Stimulated activated CD8-positive, alpha-beta memory T cell treated with anti-CD3 and anti-CD28 coated beads, Interleukin-4, amount 100 ng/mL, for 1 hour (primary cell): ENCODE measurements at regions not wholly inside any gene's neighbourhood (a gene's known extent, or its start where the extent isn't known, plus 50 kb on each side); places are given as distances from the start of the nearest gene placed in this dataset.

Source experiments
- DNase-seq, 2 donors: peaks; one replicate each; pipeline ENCODE4 v3.0.0-alpha.2; 2020; ENCODE audit warnings: low read depth in 2 of 2, low spot score in 1 of 2

DNA sequence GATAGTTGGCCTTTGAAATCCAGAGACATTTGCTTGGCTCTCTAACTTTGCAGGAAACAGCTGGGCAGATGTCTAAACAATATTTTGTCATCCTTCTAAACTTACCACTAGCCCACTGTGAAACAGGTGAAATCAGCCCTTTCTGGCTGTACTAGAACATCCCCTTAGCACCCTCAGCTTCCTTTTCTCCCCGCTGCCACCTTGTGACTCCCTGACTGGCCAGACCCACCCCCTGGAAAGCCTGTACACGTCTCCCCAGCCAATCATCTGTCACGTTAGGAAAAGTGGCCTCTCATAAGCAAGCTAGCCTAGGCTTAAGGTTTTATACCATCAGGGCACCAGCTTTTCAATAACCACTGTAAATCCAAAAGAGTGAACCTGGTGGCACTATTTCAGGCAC is 88.6 kb upstream of the E2F3 start:
- DNase-seq: no peak

DNA sequence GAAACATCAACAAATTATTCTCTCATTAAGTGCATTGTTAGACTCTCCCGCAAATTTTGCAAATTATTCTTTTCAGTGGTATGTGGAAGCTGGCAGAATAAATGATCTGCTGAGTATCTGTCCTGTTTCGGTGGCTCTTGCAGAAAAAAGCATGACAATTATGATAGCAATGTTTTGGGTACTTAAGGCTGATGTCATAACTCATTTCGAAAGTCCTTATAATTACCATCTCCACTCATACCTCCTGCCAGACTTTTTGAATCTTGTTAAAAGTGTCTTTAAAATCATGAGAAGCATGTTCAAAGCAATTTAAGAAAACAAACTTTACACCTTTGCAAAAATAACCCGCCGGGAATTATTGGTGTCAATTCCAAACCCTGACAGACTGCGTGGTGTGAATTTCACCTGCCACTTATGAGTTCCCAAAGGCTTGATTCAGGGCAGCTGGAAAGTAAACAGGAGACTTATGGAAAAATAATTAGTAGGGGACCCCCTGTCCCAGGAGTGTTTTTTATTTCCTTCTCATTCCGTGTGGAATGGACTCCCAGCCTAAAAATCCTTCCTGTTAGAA is 87.6 kb upstream of the E2F3 start:
- DNase-seq: no peak

DNA sequence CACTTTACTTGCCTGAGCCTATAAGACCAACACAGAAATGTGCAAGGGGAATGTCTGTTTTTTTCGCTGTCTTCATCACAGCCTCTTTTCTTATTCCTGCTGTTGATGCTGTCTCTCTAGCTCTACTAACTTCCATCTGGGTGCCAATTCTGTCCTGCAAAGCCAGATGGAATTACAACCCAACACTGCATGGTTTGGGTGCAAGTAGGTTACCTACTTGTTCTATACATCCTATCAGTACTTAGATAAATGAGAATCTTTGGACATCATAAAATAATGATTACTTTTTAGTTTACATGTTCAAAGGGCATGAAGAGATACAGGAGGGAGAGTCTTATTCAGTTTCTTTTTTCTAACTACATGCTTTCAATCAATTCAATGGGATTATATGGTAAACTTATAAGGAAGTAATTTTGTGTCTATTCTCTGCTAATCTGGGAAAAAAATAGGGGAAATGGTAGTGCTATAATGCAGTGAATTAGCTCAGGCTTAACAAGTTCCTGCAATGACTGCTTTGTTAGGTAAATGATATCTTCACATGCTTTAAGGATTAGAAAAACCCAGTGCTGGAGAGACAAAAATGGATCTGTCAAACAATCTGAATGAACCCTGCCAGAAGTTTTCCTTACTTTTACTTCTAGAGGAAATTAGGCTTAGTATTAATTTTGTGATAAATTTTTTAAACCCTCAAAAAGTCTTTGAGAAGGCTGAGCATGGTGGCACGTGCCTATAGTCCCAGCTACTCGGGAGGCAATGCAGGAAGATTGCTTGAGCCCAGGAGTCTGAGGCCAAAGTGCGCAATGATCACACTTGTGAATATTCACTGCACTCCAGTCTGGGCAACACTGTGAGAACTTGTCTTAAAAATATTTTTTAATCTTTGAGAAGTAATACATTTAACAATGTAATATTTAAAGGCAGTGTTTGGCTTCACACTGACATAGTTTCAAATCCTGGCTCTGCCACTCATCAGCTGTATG is 86.5 kb upstream of the E2F3 start:
- no peak for DNase-seq

DNA sequence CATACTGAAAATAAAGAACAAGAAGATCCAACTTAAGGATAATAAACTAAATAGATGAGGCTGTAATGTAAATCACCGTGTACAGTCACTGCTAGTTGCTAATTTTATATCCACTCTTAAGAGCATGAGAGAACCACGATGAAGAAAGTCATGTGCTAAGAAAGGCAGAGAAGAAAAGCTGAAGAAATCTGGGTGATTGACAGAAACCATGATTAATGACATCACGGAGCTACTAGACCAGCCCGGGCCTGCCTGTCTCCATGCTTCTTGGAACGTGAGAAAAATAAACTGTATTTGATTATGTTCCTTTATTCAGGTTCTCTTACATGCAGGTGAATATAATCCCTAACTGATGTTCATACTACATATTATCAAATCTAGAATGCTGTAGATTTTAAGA is 84.2 kb upstream of the E2F3 start:
- no peak for DNase-seq

DNA sequence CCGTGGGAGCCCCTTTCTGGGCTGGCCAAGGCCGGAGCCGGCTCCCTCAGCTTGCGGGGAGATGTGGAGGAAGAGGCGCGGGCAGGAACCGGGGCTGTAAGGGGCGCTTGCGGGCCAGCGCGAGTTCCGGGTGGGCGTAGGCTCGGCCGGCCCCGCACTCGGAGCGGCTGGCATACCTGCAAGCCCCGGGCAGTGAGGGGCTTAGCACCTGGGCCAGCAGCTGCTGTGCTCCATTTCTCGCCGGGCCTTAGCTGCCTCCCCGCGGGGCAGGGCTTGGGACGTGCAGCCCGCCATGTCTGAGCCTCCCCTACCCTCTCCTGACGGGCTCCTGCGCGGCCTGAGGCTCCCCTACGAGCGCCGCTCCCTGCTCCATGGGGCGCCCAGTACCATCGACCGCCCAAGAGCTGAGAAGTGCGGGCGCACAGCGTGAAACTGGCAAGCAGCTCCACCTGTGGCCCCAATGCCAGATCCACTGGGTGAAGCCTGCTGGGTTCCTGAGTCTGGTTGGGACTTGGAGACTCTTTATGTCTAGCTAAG is 82.8 kb upstream of the E2F3 start:
- DNase-seq: no peak

DNA sequence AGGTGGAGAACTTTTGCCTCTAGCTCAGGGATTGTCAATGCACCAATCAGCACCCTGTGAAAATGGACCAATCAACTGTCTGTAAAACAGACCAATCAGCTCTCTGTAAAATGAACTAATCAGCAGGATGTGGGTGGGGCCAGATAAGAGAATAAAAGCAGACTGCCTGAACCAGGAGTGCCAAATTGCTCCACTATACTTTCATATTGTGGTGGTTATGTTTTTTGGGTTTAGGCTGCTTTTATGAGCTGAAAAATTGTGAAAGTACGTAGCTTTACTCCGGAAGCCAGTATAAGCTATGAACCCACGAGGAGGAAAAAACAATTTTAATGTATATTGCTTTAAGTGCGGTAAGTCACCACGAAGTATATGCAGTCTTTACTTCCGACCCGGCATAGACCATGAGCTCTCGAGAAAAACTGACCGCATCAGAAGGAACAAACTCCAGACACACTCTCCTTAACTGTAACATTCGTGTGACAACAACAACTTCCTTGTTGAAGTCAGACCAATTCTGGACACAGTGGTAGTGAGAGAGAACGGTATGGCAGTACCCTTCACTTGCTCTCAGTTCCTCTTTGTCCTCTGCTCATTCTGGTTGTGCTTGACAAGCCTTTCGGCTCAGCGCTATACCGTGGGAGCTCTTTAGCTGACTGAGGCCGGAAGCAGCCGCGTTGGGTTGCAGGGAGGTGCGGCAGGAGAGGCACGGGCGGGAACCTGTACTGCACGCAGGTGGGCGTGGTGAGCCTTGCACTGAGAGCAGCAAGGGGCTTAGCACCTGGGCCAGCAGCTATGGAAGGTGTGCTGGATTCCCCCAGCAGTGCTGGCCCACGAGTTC is 81.9 kb upstream of the E2F3 start:
- DNase-seq: peak; percentile 10 to 49

DNA sequence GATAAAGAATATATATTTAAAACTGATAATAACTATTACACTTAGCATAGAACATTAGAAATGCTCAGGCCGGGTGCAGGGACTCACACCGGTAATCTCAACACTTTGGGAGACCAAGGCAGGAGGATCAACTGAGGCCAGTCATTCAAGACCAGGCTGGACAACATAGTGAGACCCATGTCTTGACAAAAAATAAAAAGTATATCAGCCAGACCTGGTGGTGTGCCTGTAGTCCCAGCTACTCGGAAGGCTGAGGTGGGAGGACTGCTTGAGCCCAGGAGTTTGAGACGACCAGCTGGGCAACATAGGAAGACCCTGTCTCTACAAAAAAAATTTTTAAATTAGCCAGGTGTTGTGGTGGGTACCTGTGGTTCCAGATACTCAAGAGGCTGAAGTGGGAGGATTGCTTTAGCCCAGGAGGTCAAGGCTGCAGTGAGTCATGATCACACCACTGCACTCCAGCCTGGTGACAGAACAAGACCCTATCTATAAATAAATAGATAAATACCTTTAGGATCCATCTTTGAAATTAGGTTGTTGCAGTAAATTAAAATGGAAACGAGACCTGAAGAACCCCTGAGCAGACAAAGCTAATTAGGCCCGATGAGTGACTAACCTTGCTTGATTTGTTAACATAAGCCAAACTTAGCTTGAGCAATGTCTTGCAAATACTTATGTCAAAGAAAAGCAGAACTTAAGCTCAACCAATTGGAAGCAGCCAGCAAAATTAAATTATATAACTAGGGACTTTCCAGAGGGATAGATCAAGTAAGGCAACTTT is 75.8 kb upstream of the E2F3 start:
- no peak for DNase-seq

DNA sequence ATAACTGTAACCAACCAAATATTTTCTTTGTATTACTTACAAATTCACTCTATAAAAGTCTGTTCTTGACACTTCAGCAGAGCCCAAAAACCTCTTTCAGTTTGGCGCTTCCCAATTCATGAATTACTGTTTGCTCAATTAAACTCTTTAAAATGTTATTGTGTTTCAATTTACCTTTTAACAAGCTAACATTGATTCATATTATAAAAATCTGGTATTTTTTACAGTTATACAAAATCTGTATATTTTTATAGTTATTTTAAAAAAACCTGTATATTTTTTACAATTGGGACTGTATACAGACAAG is 75.3 kb upstream of the E2F3 start:
- no peak for DNase-seq

DNA sequence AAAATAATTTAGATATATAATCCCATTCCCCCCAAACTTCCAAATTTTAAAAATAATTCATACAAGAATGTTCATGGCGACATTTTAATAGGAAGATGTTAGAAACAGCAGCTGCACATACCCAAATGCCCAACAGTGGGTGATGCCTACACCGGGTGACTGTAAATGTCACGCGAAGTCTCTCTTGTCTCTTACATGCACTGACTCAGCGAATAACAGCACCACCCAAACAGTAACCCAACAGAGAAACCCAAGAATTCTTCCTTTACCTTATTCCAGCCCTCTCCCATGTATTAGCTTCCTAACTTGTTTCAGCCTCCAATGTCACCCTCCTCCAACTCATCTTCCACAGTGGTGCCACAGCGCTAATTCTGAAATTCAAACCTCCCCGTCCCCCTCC is 74.5 kb upstream of the E2F3 start:
- DNase-seq: no peak

DNA sequence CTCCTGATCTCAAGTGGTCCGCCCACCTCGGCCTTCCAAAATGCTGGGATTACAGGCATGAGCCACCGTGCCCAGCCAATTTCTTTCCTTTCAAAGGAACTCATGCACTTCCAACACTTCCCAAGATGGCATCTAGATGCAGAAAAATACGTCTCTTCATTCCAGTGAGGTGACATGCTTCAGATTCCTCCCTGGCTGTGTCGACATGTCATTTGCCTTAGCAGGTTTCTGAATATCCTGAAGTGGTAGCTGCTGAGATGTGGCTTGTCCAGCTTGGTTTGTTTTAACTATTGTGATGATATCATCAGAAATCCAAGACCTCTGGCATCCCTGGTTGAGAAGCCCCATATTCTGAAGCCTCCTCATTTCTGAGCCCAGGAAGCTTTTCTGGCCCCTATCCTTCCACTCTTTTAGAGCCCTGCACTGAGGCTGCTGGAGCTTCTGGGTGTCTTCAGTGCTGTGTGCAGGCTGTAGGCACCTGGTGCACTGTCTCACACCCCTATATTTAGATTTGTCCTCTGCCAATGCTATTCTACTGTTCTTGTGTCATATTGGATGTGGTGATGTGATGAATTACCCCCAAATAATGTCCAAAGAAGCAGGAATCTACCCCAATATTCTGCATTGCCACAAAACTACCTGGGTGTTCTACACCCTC is 73.3 kb upstream of the E2F3 start:
- DNase-seq: no peak

DNA sequence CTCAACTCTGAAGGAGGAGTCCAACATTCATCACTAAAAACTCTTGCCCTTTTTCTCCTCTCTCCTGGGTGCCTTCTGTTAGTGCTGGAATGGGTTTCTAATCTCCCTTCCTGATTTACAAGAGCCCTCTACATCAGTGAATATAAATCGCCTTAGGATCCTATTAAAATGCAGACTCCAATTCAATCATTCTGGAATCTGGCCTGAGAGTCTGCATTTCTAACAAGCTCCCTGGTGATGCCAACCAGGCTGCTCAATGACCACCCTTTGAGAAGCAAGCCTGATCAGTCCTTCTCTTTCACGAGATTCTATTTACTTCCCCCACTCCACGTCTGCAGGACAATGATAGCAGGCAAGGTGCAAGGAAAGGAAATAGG is 72.8 kb upstream of the E2F3 start:
- no peak for DNase-seq

DNA sequence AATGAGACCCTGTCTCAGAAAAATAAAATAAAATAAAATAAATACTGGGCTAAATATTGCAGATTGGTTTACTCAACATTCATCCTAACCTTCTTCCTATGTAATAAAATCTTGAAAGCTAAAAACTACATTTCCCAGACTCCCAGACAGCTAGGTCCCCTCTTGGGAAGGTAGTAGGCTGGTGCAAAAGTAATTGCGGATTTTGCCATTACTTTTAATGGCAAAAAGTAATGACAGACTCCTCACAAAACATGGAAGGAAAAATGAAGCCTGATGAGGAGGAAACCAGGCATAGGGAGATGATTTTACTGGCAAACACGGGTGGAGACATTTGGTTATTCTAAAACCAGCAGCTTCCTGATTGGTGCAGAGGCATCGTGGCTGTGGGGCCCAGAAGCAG is 70.6 kb upstream of the E2F3 start:
- DNase-seq: no peak

DNA sequence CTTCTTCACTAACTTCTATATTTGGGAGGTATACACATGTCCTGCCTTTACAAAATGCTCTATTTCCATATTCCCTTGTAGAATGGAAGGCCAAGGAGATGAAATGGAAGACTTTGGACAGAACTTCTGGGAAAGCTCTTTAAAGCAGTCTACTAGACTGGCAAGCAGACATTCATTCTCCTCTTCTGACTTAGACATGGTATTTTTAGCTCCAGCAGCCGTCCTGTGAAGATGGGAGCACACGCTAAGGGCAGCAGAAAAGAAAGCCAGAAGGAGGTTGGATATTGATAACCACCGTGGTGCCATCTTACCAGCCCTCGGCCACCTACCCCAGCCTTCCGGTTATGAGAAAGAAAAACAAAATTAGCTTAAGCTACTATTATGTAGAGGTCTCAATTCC is 70.1 kb upstream of the E2F3 start:
- DNase-seq: no peak

DNA sequence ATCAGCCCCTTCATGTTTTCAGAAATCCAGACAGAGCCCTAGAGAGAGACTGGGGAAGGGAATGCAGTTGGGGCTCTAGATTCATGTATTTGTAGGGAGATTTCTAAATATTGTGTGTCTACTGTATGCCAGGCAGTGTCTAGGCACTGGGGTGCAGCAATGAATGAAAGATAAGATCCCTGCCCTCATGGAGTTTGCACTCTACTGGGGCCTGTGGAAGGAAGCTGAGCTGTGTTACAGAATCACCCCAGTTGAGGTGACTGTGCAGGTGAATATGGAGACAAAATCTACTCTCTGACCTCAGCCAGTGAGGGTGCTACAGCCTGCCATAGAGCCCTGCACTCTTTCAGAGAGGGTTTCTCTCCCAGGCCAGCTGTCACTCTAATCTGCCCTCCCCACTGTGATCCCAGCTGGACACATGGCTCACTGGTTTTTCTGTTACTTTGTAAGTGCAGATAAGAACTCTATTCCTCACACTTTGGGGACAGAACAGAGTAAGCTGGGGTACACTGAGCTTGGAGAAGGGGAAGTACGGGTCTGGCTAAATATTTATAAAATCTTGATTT is 69.2 kb upstream of the E2F3 start:
- no peak for DNase-seq

DNA sequence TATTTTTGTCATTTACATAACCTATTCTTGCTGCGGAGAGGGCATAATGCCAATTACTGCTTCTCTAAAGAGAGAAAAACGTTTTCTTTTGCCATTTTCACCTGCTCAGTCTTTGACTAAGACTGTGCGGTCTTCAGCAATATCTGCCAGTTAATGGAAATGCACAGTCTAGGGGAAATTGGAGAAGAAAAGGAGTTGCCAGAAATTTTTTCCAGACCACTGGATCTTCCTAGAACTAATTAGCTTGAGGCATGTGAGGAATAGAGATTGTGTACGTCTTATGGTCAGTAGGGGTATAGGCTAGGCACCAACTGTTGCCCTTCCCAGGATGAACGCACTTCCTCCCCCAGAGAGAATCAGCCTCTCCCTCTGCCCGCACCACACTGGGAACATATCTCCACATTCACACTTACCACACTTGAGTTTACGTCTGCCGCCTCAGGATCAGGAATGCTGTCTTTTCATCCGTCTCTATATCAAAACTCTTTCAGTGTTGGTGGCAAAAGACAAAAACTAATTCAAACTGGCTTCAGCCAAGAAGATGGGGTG is 67.9 kb upstream of the E2F3 start:
- no peak for DNase-seq

DNA sequence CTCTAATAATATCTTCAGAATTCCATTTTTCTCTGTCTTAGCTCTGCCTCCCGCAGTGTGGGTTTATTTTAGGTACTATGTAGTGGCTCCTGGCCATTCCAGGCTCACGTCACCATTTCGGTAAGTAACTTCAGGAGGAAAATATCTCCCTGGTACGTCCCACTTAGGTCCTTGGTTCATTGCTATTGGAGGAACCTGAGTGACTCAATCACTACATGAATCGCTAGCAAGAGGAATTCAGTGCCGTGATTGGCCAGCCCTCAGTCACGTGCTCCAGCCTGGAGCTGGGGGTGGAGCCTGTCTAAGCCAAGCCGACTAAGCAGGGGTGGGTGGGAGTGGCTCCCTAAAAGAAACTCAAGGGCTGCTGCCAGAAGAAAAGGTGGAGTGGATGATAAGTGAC is 67.3 kb upstream of the E2F3 start:
- DNase-seq: no peak

DNA sequence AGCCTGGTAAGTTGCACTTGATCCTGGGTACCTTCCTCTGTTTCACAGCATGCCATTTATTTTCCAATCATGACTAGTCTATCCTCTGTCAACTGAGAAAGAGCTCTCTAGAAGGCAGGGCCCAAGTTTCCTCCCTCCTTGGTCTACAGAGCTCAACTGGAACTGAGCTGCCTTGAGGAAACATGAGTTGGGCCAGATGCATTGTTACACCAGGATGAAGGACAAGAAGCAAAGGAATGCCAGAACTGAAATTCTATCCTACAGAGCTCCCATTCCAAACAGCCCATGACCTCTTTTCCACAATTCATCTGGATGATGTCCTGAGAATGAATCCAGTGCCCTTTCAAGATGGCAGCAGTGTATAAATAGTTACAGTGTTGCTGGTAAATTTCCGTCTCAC is 66.7 kb upstream of the E2F3 start:
- no peak for DNase-seq

DNA sequence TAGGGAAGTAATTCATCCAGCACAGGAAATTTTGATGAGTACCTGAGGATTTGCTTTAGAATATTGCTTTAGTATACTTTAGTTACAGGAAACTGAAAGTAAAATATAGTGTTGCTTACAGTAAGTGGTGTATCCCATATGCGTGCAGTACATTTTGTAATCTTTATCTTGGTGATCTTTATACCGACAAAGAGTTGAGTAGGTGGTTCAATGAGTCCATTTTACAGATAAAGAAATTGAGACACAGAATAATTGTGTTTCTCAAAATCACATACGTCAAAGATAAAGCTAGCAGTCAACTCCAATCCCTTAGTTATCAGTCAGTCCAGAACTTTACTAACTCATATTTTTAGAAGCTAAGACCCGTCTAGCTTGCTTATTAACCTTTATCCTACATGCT is 65.8 kb upstream of the E2F3 start:
- no peak for DNase-seq

DNA sequence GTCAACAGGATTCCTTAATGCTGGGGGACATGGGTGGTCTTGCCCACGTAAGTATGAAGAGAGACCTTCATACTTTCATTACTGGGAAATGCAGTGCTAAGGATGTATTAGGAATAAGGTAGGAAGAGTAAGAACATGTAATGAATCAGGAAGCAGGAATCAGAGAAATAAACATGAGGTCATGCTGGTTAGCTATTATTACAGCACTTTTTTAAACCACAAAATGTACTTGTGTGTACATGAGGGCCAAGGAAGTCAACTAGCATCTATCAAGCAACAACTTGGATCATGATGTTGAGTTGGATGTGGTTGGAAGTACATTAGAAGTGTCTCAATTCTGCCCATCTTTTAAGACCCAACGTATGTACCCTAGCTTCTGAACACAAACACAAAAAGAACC is 63.5 kb upstream of the E2F3 start:
- no peak for DNase-seq
